ENCODE measurements at regions not wholly inside any gene's neighbourhood (a gene's known extent, or its start where the extent isn't known, plus 50 kb on each side); places are given as distances from the start of the nearest gene placed in this dataset.

- Histone ChIP-seq H3K27ac (no peak overlapping the region), H3K4me2 (no peak overlapping the region), H3K27me3 (no peaks in the 10 kb centered on the region), H3K4me3 (no peak overlapping the region), H3K9ac (no peak overlapping the region), H3K36me3 (no peaks in the 10 kb centered on the region), H3K9me3 (peaks cover 9% of the 10 kb centered on the region; the same call in 1 of the 2 replicates), H3K4me1 (0 out of 2 replicates have a peak, but pooled peaks cover 4% of the 10 kb centered on the region), H4K20me1 (no peaks in the 10 kb centered on the region)
- no peak for TF ChIP-seq Cebpa-rat (IDR thresholded peaks at IDR 0.05)
Observed at GRCh38 chr12:131542351-131542750, 168.5 kb upstream of the SFSWAP start.

DNA sequence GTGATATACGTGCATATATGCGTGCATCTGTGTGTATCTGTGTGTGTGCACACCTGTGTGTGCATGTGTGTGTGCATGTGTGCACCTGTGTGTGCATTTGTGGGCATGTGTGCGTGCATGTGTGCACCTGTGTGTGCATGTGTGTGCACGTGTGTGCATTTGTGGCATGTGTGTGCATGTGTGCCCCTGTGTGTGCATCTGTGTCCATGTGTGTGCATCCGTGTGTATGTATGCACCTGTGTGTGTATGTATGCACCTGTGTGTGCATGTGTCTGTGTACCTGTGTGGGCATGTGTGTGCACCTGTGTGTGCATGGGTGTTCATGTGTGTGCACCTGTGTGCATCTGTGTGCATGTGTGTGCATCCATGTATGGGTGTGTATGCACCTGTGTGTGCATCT is 167.8 kb upstream of the SFSWAP start:
- H3K27me3 ChIP-seq, result no peaks in the 10 kb centered on the region
- TF ChIP-seq Cebpa-rat (IDR thresholded peaks at IDR 0.05), result no peak
- no peak overlapping the region for H3K4me2 ChIP-seq
- peaks cover 9% of the 10 kb centered on the region; the same call in 1 of the 2 replicates for H3K9me3 ChIP-seq
- no peak overlapping the region for H3K27ac ChIP-seq
- 0 out of 2 replicates have a peak, but pooled peaks cover 4% of the 10 kb centered on the region for H3K4me1 ChIP-seq
- H3K36me3 ChIP-seq, result no peaks in the 10 kb centered on the region
- no peaks in the 10 kb centered on the region for H4K20me1 ChIP-seq
- H3K4me3 ChIP-seq, result no peak overlapping the region
- no peak overlapping the region for H3K9ac ChIP-seq

DNA sequence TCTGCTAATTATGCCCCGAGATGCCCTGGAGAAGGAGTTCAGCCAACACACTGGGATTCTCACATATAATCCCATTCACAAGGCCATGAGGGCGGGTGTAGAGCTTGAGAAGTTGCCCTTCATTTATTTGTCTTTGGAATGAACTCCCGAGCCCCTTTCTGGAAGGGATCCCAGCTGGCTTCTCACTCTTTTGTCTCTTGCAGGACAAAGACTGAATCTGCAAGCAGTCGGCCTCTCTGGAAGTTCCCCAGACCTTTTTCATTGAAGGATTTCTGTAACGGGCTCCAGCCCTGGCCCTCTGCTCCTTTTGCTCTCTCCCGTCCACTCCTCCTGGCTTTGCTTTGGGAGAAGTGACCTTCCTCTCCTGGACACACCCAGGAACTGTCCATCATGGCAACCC is 163.3 kb upstream of the SFSWAP start:
- Histone ChIP-seq H3K4me3 (no peak overlapping the region), H3K4me2 (no peak overlapping the region), H3K36me3 (no peaks in the 10 kb centered on the region), H3K4me1 (0 out of 2 replicates have a peak, but pooled peaks cover 4% of the 10 kb centered on the region), H3K27me3 (no peaks in the 10 kb centered on the region), H3K9ac (no peak overlapping the region), H3K27ac (no peak overlapping the region), H3K9me3 (peaks cover 9% of the 10 kb centered on the region; the same call in 1 of the 2 replicates), H4K20me1 (no peaks in the 10 kb centered on the region)
- no peak for TF ChIP-seq Cebpa-rat (IDR thresholded peaks at IDR 0.05)

DNA sequence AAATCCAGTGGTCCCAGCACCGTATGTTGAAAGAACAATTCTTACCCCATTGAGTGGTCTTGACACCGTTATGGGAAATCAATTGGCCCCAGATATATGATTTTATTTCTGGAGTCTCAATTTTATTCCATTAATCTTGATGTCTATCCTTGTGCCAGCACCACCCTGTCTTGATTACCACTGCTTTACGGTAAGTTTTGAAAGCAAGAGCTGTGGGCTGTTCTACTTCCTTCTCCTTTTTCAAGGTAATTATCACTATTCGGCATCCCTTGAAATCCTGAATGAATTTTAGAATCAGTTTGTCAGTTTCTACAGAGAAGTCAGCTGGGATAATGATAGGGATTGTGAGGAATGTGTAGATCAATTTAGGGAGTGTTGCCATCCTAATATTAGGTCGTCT is 160.8 kb upstream of the SFSWAP start:
- H3K4me1 ChIP-seq, result peaks cover 4% of the 10 kb centered on the region; the same call in 1 of the 2 replicates

GRCh38 chr12:131551675-131552491 is 159.0 kb upstream of the SFSWAP start:
- H3K4me1 ChIP-seq, result no peaks in the 10 kb centered on the region; the same call in 1 of the 2 replicates
- no peaks in the 10 kb centered on the region for H3K27me3 ChIP-seq
- H4K20me1 ChIP-seq, result no peaks in the 10 kb centered on the region
- no peaks in the 10 kb centered on the region for H3K9me3 ChIP-seq
- no peak overlapping the region for H3K4me3 ChIP-seq
- H3K9ac ChIP-seq, result no peak overlapping the region
- TF ChIP-seq Cebpa-rat (IDR thresholded peaks at IDR 0.05), result no peak
- no peaks in the 10 kb centered on the region for H3K36me3 ChIP-seq
- H3K27ac ChIP-seq, result no peak overlapping the region
- no peak overlapping the region for H3K4me2 ChIP-seq

More for the DNA sequence above, 160.8 kb upstream of the SFSWAP start:
- Histone ChIP-seq H3K9me3 (peaks cover 2% of the 10 kb centered on the region; the same call in 1 of the 2 replicates), H3K4me3 (no peak overlapping the region), H3K4me2 (no peak overlapping the region), H3K9ac (no peak overlapping the region), H3K27ac (no peak overlapping the region), H3K27me3 (no peaks in the 10 kb centered on the region), H4K20me1 (no peaks in the 10 kb centered on the region), H3K36me3 (no peaks in the 10 kb centered on the region)
- no peak for TF ChIP-seq Cebpa-rat (IDR thresholded peaks at IDR 0.05)

DNA sequence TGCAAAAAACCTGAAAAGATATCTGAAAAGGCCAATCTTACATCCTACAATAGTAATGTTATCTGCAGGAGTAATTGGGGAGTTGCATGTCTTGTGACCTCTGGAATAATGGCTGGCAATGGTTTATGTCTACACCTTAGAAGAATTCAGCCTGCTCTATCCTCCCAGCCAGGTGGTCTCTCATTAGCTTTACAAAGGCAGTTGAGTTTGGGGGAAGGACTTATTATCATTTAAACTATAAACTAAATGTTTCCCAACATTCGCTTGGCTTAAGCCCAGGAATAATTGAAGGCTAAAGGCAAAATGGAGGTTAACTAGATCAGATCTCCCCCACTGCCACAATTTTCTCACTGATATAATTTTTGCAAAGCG is 158.4 kb upstream of the SFSWAP start:
- no peaks in the 10 kb centered on the region for H4K20me1 ChIP-seq
- no peak overlapping the region for H3K4me2 ChIP-seq
- no peak overlapping the region for H3K9ac ChIP-seq
- H3K9me3 ChIP-seq, result no peaks in the 10 kb centered on the region
- H3K27me3 ChIP-seq, result no peaks in the 10 kb centered on the region
- H3K27ac ChIP-seq, result no peak overlapping the region
- H3K36me3 ChIP-seq, result no peaks in the 10 kb centered on the region
- TF ChIP-seq Cebpa-rat (IDR thresholded peaks at IDR 0.05), result no peak
- no peaks in the 10 kb centered on the region; the same call in 1 of the 2 replicates for H3K4me1 ChIP-seq
- H3K4me3 ChIP-seq, result no peak overlapping the region

GRCh38 chr12:131553096-131553777 is 157.7 kb upstream of the SFSWAP start:
- no peaks in the 10 kb centered on the region for H3K27me3 ChIP-seq
- no peak overlapping the region for H3K9ac ChIP-seq
- TF ChIP-seq Cebpa-rat (IDR thresholded peaks at IDR 0.05), result no peak
- H4K20me1 ChIP-seq, result no peaks in the 10 kb centered on the region
- no peak overlapping the region for H3K27ac ChIP-seq
- no peaks in the 10 kb centered on the region for H3K9me3 ChIP-seq
- no peaks in the 10 kb centered on the region; the same call in 1 of the 2 replicates for H3K4me1 ChIP-seq
- no peak overlapping the region for H3K4me2 ChIP-seq
- no peak overlapping the region for H3K4me3 ChIP-seq
- no peaks in the 10 kb centered on the region for H3K36me3 ChIP-seq

DNA sequence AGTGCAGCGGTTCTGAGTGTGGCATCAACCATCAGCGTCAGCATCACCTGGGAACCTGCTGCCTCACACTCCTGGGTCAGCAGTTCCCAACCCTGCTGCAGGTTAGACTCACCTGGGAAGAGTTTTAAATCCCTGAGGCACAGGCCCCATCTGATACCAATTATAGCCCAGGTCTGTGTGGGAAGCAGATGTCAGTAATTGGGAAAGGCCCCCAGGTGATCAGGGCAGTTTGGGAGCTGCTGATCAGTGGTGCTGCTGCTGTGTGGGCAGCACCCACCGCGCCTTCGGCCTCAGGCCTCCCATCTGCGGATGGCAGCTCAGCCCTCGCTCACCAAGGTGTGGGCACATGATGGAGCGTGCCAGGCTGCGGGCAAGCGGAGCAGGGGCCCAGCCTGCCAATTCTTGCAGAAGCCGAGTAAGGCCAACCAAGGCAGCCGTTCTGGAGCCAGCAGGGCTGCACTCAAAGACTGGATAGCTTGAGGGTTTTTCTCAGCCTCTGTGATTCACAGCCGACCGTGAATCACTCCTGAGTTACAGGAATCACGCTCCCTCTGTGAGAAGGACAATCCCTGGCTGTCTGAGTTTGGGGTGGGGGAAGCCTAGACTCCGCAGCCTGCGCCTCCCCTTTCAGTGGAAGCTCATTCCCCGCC is 155.6 kb upstream of the SFSWAP start:
- Histone ChIP-seq H3K4me1 (no peaks in the 10 kb centered on the region; the same call in 1 of the 2 replicates), H3K4me3 (no peak overlapping the region), H3K4me2 (no peak overlapping the region), H3K27me3 (no peaks in the 10 kb centered on the region), H3K27ac (no peak overlapping the region), H3K9me3 (no peaks in the 10 kb centered on the region), H3K36me3 (no peaks in the 10 kb centered on the region), H4K20me1 (no peaks in the 10 kb centered on the region), H3K9ac (no peak overlapping the region)
- TF ChIP-seq Cebpa-rat (IDR thresholded peaks at IDR 0.05), result no peak

DNA sequence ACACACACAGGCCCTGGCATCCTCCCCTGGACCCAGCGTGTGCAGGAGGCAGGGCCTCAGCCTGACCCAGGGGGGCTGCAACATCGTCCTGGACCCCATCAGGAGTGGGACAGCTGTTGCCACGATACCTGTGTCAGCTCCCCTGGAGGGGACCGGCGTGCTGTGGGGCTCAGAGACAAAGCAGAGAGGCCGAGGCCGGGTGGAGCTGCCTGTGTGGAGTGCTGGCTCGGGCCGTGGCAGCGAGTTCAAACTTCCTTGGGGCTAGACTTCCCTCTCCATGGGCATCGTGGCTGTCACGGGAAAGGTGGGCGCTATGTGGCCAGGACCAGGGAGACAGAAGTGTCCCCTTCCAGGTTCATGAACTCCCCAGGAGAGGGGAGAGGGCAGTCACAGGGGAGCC is 155.0 kb upstream of the SFSWAP start:
- no peak overlapping the region for H3K4me3 ChIP-seq
- no peak overlapping the region for H3K4me2 ChIP-seq
- H3K27me3 ChIP-seq, result no peaks in the 10 kb centered on the region
- H3K27ac ChIP-seq, result no peak overlapping the region
- no peaks in the 10 kb centered on the region for H4K20me1 ChIP-seq
- H3K4me1 ChIP-seq, result no peaks in the 10 kb centered on the region; the same call in 1 of the 2 replicates
- H3K36me3 ChIP-seq, result no peaks in the 10 kb centered on the region
- no peak overlapping the region for H3K9ac ChIP-seq
- no peaks in the 10 kb centered on the region for H3K9me3 ChIP-seq
- TF ChIP-seq Cebpa-rat (IDR thresholded peaks at IDR 0.05), result no peak

Measured in BLaER1 (cell line).